ENCODE measurements at regions not wholly inside any gene's neighbourhood (a gene's known extent, or its start where the extent isn't known, plus 50 kb on each side); places are given as distances from the start of the nearest gene placed in this dataset.

DNA sequence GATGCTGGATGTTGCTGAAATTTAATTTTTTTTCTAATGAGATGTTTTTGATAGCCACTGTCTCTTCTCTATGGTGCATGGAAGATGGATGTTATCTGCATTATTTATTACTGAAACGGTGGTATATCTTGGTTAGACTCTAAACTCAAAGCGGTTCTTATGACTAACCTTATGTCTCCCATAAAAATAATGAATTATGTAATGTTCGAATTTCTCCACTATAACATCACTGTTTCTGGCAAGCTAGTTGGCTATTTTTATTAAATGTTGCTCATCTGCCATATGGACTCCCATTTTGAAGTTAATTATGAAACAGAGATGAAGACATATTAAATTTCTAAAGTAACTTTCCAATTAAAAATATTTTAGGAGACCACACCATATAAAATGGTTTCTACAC is 808.6 kb upstream of the ADGRL4 start:
- TF ChIP-seq, protein P1, sequence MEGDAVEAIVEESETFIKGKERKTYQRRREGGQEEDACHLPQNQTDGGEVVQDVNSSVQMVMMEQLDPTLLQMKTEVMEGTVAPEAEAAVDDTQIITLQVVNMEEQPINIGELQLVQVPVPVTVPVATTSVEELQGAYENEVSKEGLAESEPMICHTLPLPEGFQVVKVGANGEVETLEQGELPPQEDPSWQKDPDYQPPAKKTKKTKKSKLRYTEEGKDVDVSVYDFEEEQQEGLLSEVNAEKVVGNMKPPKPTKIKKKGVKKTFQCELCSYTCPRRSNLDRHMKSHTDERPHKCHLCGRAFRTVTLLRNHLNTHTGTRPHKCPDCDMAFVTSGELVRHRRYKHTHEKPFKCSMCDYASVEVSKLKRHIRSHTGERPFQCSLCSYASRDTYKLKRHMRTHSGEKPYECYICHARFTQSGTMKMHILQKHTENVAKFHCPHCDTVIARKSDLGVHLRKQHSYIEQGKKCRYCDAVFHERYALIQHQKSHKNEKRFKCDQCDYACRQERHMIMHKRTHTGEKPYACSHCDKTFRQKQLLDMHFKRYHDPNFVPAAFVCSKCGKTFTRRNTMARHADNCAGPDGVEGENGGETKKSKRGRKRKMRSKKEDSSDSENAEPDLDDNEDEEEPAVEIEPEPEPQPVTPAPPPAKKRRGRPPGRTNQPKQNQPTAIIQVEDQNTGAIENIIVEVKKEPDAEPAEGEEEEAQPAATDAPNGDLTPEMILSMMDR (IDR thresholded peaks at IDR 0.05): no peak
- no peak for TF ChIP-seq POLR2A (IDR thresholded peaks at IDR 0.05)

Measured in prostate gland (tissue), 2 donors.